Gastroesophageal sphincter (tissue), 4 donors: ENCODE measurements at regions not wholly inside any gene's neighbourhood (a gene's known extent, or its start where the extent isn't known, plus 50 kb on each side); places are given as distances from the start of the nearest gene placed in this dataset.

Experiments used
- ATAC-seq: fragments of 150-250 bp; one replicate; pipeline ENCODE4 v1.9.1; 2016; ENCODE audit warnings: mild to moderate bottlenecking, moderate library complexity
- H3K27ac ChIP-seq, 4 donors: fragments of 200-600 bp; sonication (generic) in 3 of 4; 1 replicate in 3 of 4; 2 replicates in 1 of 4; pipeline ENCODE4 v1.5.1; 2016 to 2019
- H3K27me3 ChIP-seq: fragments of 200-600 bp; sonication (generic); one replicate; pipeline ENCODE4 v1.5.1; 2019
- H3K36me3 ChIP-seq, 2 donors: fragments of 200-600 bp; sonication (generic); one replicate each; pipeline ENCODE4 v1.5.1; 2019; ENCODE audit warnings: control low read depth in 1 of 2
- H3K4me1 ChIP-seq, 3 donors: fragments of 200-600 bp; sonication (generic); 1 replicate in 2 of 3; 2 replicates in 1 of 3; pipeline ENCODE4 v1.5.1; 2016 to 2019; ENCODE audit warnings: control low read depth in 2 of 3
- H3K4me3 ChIP-seq, 2 donors: fragments of 200-600 bp; sonication (generic); one replicate each; pipeline ENCODE4 v1.5.1; 2019; ENCODE audit warnings: mild to moderate bottlenecking in 1 of 2, moderate library complexity in 1 of 2
- H3K9me3 ChIP-seq, 3 donors: fragments of 200-600 bp; sonication (generic); one replicate each; pipeline ENCODE4 v1.5.1; 2017 to 2019; ENCODE audit warnings: control low read depth in 2 of 3
- EP300 ChIP-seq: sonication (generic); formaldehyde crosslinking; IDR thresholded peaks from one replicate; pipeline ENCODE4 v1.6.1; 2017; ENCODE audit warnings: antibody characterized with exemption, mild to moderate bottlenecking
- POLR2A ChIP-seq, 2 donors: fragments of 450-650 bp; IDR thresholded peaks; one replicate each; pipeline ENCODE4 v1.6.1; 2017; ENCODE audit warnings: antibody characterized with exemption in 2 of 2, mild to moderate bottlenecking in 2 of 2, moderate library complexity in 1 of 2
- POLR2AphosphoS5 ChIP-seq: sonication (generic); formaldehyde crosslinking; IDR thresholded peaks from one replicate; pipeline ENCODE4 v1.6.1; 2017; ENCODE audit warnings: antibody characterized with exemption
- WGBS, 2 donors: methylation state at CpG; one replicate each; pipeline ENCODE4 v1.1.5; 2018; ENCODE audit warnings: low coverage in 1 of 2; 5-methylcytosine and 5-hydroxymethylcytosine counted together
- TF ChIP-seq, protein P1 (sequence below), 4 experiments: fragments of 200-600 bp in 2 of 4; fragments of 450-650 bp in 2 of 4; sonication (generic) in 1 of 4; IDR thresholded peaks; one replicate each; pipeline ENCODE4 v1.5.1; 2017 to 2019; ENCODE audit warnings: antibody characterized with exemption in 4 of 4, mild to moderate bottlenecking in 2 of 4, moderate library complexity in 2 of 4

DNA sequence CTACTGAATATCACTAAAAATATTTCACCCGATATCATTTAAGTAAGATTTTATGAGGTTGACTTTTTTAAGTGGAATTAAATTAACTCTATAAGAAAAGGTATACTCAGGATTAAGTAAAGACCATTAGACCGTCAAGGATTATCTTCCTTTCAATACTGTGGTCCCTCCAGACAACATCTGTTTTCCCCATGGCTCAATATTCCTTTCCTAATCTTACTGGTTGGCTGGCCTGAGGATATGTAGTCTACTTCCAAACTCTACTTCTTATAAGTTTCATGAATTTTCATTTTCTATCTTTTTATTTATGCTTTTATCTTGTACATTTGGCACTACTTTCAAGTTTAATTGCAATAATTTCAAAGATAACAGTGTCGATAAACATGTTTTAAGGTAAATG, 725.4 kb downstream of the PCDH7 start:
- peaks cover 0 to 6% (median 0%) of the 10 kb centered on the region in 3 donors for H3K4me1 ChIP-seq
- no peaks in the 10 kb centered on the region for H3K27me3 ChIP-seq
- WGBS, 2 donors: 95 to 100% methylated on average over 3 of the region's 3 CpGs
- no peaks in the 10 kb centered on the region for H3K36me3 ChIP-seq
- TF ChIP-seq POLR2AphosphoS5 (no peak), POLR2A (IDR thresholded peaks at IDR 0.05) (no peak)
- TF ChIP-seq, protein P1, sequence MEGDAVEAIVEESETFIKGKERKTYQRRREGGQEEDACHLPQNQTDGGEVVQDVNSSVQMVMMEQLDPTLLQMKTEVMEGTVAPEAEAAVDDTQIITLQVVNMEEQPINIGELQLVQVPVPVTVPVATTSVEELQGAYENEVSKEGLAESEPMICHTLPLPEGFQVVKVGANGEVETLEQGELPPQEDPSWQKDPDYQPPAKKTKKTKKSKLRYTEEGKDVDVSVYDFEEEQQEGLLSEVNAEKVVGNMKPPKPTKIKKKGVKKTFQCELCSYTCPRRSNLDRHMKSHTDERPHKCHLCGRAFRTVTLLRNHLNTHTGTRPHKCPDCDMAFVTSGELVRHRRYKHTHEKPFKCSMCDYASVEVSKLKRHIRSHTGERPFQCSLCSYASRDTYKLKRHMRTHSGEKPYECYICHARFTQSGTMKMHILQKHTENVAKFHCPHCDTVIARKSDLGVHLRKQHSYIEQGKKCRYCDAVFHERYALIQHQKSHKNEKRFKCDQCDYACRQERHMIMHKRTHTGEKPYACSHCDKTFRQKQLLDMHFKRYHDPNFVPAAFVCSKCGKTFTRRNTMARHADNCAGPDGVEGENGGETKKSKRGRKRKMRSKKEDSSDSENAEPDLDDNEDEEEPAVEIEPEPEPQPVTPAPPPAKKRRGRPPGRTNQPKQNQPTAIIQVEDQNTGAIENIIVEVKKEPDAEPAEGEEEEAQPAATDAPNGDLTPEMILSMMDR (IDR thresholded peaks at IDR 0.05): no peak
- H3K4me3 ChIP-seq: no peak overlapping the region
- ATAC-seq: no peak
- H3K27ac ChIP-seq: no peak overlapping the region
- H3K9me3 ChIP-seq: no peaks in the 10 kb centered on the region

DNA sequence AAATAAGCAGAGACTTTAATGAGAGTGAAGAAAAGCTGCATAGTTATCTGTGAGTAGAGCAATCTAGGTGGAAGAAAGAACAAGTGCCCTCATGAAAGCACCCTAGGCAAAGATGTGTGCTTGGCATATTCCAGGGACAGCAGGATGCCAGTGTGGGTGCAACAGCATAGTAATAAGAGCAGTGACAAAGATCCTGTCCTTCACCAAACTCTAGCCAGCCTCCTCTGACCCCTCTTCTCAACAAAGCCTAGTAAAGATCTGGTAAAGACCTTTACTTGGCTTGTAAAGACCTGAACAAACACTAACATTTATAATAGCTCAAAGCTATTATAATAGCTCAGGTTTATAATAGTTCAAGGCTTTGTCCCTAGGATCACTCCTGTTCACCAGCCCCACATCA, 735.4 kb downstream of the PCDH7 start:
- TF ChIP-seq POLR2AphosphoS5: no peak
- TF ChIP-seq POLR2A (IDR thresholded peaks at IDR 0.05): no peak
- TF ChIP-seq, protein P1 (IDR thresholded peaks at IDR 0.05): no peak
- TF ChIP-seq EP300: no peak
- H3K27ac ChIP-seq: no peak overlapping the region

DNA sequence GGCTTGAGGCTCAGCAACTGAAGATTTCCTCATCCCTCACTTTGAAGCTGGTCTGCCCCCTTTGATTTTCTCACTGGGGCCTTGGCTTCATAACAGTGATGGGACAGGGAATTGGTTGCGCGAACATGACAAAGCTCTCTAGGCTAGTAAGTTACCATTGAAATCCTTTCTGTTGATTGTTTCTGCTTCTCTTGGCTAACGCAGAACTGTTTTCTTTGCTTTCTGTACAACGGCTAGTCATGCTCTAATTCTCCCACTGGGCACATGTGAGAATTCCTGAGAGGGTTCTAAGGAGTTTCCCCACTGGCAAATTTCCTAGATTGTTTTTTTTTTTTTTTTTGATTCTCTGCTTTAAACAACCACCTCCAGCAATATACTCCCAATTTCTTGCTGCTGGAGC, 738.6 kb downstream of the PCDH7 start:
- no peak overlapping the region for H3K4me3 ChIP-seq
- no peaks in the 10 kb centered on the region for H3K4me1 ChIP-seq
- no peaks in the 10 kb centered on the region for H3K27me3 ChIP-seq
- no peak for ATAC-seq
- H3K36me3 ChIP-seq: no peaks in the 10 kb centered on the region
- 44 to 93% methylated on average over 4 of the region's 4 CpGs for WGBS, 2 donors
- H3K27ac ChIP-seq: no peak overlapping the region
- TF ChIP-seq POLR2A (IDR thresholded peaks at IDR 0.05) (no peak), POLR2AphosphoS5 (peak; percentile 32)
- H3K9me3 ChIP-seq: no peaks in the 10 kb centered on the region

More for the DNA sequence above, 735.4 kb downstream of the PCDH7 start:
- Histone ChIP-seq H3K27me3 (no peaks in the 10 kb centered on the region), H3K36me3 (no peaks in the 10 kb centered on the region), H3K4me1 (no peaks in the 10 kb centered on the region), H3K9me3 (no peaks in the 10 kb centered on the region), H3K4me3 (no peak overlapping the region)
- ATAC-seq: no peak

DNA sequence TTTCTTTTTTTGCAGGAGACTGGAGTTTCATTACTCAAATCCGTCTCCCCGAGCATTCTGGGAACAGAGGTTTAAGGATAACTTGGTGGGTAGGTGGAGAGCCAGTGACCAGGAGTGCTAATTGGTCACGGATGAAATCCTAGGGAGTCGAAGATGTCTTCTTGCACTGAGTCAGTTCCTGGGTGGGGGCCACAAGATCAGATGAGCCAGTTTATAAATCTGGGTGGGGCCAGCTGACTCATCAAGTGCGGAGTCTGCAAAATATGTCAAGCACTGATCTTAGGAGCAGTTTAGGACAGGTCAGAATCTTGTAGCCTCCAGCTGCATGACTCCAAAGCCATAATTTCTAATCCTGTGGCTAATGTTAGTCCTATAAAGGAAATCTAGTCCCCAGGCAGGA, 741.3 kb downstream of the PCDH7 start:
- ATAC-seq: no peak
- Histone ChIP-seq H3K4me1 (no peaks in the 10 kb centered on the region), H3K36me3 (no peaks in the 10 kb centered on the region), H3K4me3 (no peak overlapping the region), H3K27me3 (no peaks in the 10 kb centered on the region), H3K27ac (no peak overlapping the region), H3K9me3 (no peaks in the 10 kb centered on the region)
- TF ChIP-seq POLR2AphosphoS5 (no peak), EP300 (no peak), POLR2A (IDR thresholded peaks at IDR 0.05) (no peak)
- TF ChIP-seq, protein P1 (IDR thresholded peaks at IDR 0.05): no peak
- 64 to 78% methylated on average over 3 to 5 of the region's 5 CpGs for WGBS, 2 donors

DNA sequence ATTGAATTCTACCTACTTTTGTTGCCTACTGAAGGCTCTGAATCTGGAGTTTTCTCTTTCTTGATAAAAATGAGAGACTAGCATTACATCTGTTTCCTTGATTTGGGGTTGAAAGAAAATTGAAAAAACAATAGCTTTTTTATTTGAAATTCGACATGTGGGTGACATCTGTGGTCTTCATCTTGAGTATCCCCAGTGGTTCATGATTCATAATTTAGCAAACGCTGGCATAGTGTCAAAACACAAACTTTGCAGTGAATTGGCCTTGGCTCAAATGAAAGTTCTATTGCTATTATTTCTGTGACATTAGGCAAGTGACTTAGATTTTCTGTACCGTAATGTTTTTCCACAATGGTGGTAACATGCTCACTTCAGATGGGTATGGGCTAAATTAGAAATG, 747.6 kb downstream of the PCDH7 start:
- WGBS, 2 donors: 36 to 57% methylated on average over 3 of the region's 3 CpGs
- no peak for ATAC-seq
- Histone ChIP-seq H3K4me1 (no peaks in the 10 kb centered on the region), H3K9me3 (no peaks in the 10 kb centered on the region), H3K27ac (no peak overlapping the region), H3K36me3 (no peaks in the 10 kb centered on the region), H3K27me3 (no peaks in the 10 kb centered on the region), H3K4me3 (no peak overlapping the region)
- TF ChIP-seq POLR2A (IDR thresholded peaks at IDR 0.05) (no peak), POLR2AphosphoS5 (no peak), EP300 (no peak)
- TF ChIP-seq, protein P1 (IDR thresholded peaks at IDR 0.05): no peak
